ENCODE measurements at regions not wholly inside any gene's neighbourhood (a gene's known extent, or its start where the extent isn't known, plus 50 kb on each side); places are given as distances from the start of the nearest gene placed in this dataset.

- no peak for DNase-seq
These were observed 878.1 kb downstream of the CENPC start for GRCh38 chr4:66667249-66667648.

- DNase-seq, result no peak
These were observed 882.7 kb downstream of the CENPC start for GRCh38 chr4:66662620-66663019.

GRCh38 chr4:66658809-66659208 lies 886.5 kb downstream of the CENPC start:
- DNase-seq, result no peak

- DNase-seq, result no peak
These were observed 889.8 kb downstream of the CENPC start for GRCh38 chr4:66655505-66655904.

GRCh38 chr4:66653937-66654336 lies 891.4 kb downstream of the CENPC start:
- DNase-seq, result no peak

GRCh38 chr4:66649236-66649635 lies 896.1 kb downstream of the CENPC start:
- no peak for DNase-seq

- no peak for DNase-seq
These were observed 897.4 kb downstream of the CENPC start for GRCh38 chr4:66647926-66648325.

GRCh38 chr4:66647476-66647875 lies 897.8 kb downstream of the CENPC start:
- no peak for DNase-seq

GRCh38 chr4:66640233-66640990 lies 904.9 kb downstream of the CENPC start:
- DNase-seq, result no peak

GRCh38 chr4:66639361-66639760 lies 905.9 kb downstream of the CENPC start:
- no peak for DNase-seq

- no peak for DNase-seq
These were observed 909.0 kb downstream of the CENPC start for GRCh38 chr4:66636349-66636748.

- DNase-seq, result no peak
These were observed 911.8 kb downstream of the CENPC start for GRCh38 chr4:66633477-66633876.

GRCh38 chr4:66629927-66630326 lies 915.4 kb downstream of the CENPC start:
- DNase-seq, result no peak

- DNase-seq, result no peak
These were observed 917.2 kb downstream of the CENPC start for GRCh38 chr4:66628146-66628545.

- DNase-seq, result no peak
These were observed 919.8 kb downstream of the CENPC start for GRCh38 chr4:66625480-66625879.

GRCh38 chr4:66613591-66613990 lies 931.7 kb downstream of the CENPC start:
- no peak for DNase-seq

GRCh38 chr4:66609014-66609413 lies 936.3 kb downstream of the CENPC start:
- no peak for DNase-seq

GRCh38 chr4:66606908-66607307 lies 936.6 kb upstream of the EPHA5 start:
- no peak for DNase-seq

GRCh38 chr4:66606215-66606614 lies 935.9 kb upstream of the EPHA5 start:
- DNase-seq, result no peak

GRCh38 chr4:66604192-66604591 lies 933.9 kb upstream of the EPHA5 start:
- no peak for DNase-seq

- no peak for DNase-seq
These were observed 932.3 kb upstream of the EPHA5 start for GRCh38 chr4:66602622-66603021.

GRCh38 chr4:66591968-66592367 lies 921.7 kb upstream of the EPHA5 start:
- DNase-seq, result no peak

GRCh38 chr4:66590488-66591215 lies 920.4 kb upstream of the EPHA5 start:
- DNase-seq, result no peak

GRCh38 chr4:66589183-66589582 lies 918.9 kb upstream of the EPHA5 start:
- no peak for DNase-seq

- DNase-seq, result no peak
These were observed 915.5 kb upstream of the EPHA5 start for GRCh38 chr4:66585767-66586166.
